ENCODE measurements at regions not wholly inside any gene's neighbourhood (a gene's known extent, or its start where the extent isn't known, plus 50 kb on each side); places are given as distances from the start of the nearest gene placed in this dataset.

- no peak overlapping the region for H2BK12ac ChIP-seq (ENCODE audit: low read depth, low read length)
- no peak overlapping the region for H3K4ac ChIP-seq (replicated peaks; ENCODE audit: insufficient read length, low read depth, low read length)
- H3K4me2 ChIP-seq (ENCODE audit: insufficient read depth in 1 of 2, low read depth in 2 of 2, low read length in 2 of 2): no peak overlapping the region
- no peak for DNase-seq (ENCODE audit: low read depth in 1 of 2, low spot score in 2 of 2)
- H2BK120ac ChIP-seq (replicated peaks; ENCODE audit: low read depth, low read length): no peak overlapping the region
- no peaks in the 10 kb centered on the region for H3K79me2 ChIP-seq (ENCODE audit: control insufficient read depth in 1 of 2, insufficient read depth in 2 of 2, low read length in 2 of 2)
- FAIRE-seq: no peak
- ChIA-PET CTCF (ENCODE audit: partially characterized antibody) (no interaction called here), POLR2A (ENCODE audit: partially characterized antibody) (no interaction called here)
- TF ChIP-seq CTCF (IDR thresholded peaks at IDR 0.05; ENCODE audit: control extremely low read depth in 1 of 3, insufficient read depth in 1 of 3, low read depth in 1 of 3, low read length in 3 of 3) (no peak), NANOG (IDR thresholded peaks at IDR 0.05; ENCODE audit: insufficient read depth, low read depth, low read length, poor library complexity, severe bottlenecking) (no peak), KDM5A (IDR thresholded peaks at IDR 0.05; ENCODE audit: low read length) (no peak), RAD21 (IDR thresholded peaks at IDR 0.05 in 1 of 2, conservative IDR thresholded peaks at IDR 0.05 in 1 of 2; ENCODE audit: low read depth in 2 of 2, low read length in 2 of 2) (no peak), HDAC6 (IDR thresholded peaks at IDR 0.05; ENCODE audit: low read depth, low read length) (no peak), CTBP2 (IDR thresholded peaks at IDR 0.05; ENCODE audit: borderline replicate concordance, insufficient read depth, insufficient read length, low read length) (no peak), SP2 (IDR thresholded peaks at IDR 0.05; ENCODE audit: low read length) (no peak), RNF2 (IDR thresholded peaks at IDR 0.05; ENCODE audit: borderline replicate concordance, low read depth, low read length, missing control alignments, poor library complexity, severe bottlenecking) (no peak), KDM1A (IDR thresholded peaks at IDR 0.05; ENCODE audit: borderline replicate concordance, low read length) (no peak)
- H2BK15ac ChIP-seq (ENCODE audit: low read length): no peak overlapping the region
- H3K36me3 ChIP-seq (ENCODE audit: control insufficient read depth in 2 of 4, insufficient read depth in 4 of 4, low read length in 3 of 4): no peaks in the 10 kb centered on the region
- H4K5ac ChIP-seq (ENCODE audit: insufficient read length, low read depth, low read length): no peak overlapping the region
- H3K4me3 ChIP-seq (ENCODE audit: extremely low read depth in 1 of 4, insufficient read depth in 2 of 4, low read depth in 3 of 4, low read length in 4 of 4): no peak overlapping the region
- no peak overlapping the region for H3K9ac ChIP-seq (replicated peaks in 1 of 4; ENCODE audit: extremely low read depth in 1 of 4, low read depth in 3 of 4, low read length in 3 of 4)
- no peak overlapping the region for H3K23ac ChIP-seq (ENCODE audit: insufficient read length)
- no peak overlapping the region for H3K18ac ChIP-seq (ENCODE audit: extremely low read depth, low read length)
- H3K79me1 ChIP-seq (ENCODE audit: low read depth, low read length): no peaks in the 10 kb centered on the region
- no peak overlapping the region for H3K14ac ChIP-seq (ENCODE audit: insufficient read length)
- no peak overlapping the region for H4K8ac ChIP-seq (ENCODE audit: extremely low read depth, insufficient read depth, low read length)
- H2AK5ac ChIP-seq (ENCODE audit: low read depth, low read length): no peak overlapping the region
- no peaks in the 10 kb centered on the region for H3K4me1 ChIP-seq (replicated peaks in 1 of 4; ENCODE audit: control insufficient read depth in 3 of 4, insufficient read depth in 4 of 4, low read length in 3 of 4)
- WGBS, 2 experiments (ENCODE audit: extremely low coverage in 1 of 2, insufficient coverage in 1 of 2, insufficient read length in 1 of 2, insufficient replicate concordance in 2 of 2, low coverage in 1 of 2, low lambda C conversion rate in 2 of 2, missing lambda C conversion rate in 1 of 2): 63% methylated on average over 1 of the region's 1 CpG; no CpG with 5 or more reads in 1 of the 2 experiments
- H3K9me3 ChIP-seq (ENCODE audit: insufficient read depth in 2 of 2, low read depth in 1 of 2, low read length in 1 of 2): no peaks in the 10 kb centered on the region
- H3K27ac ChIP-seq (ENCODE audit: low read depth, low read length): no peak overlapping the region
- no peak overlapping the region for H2BK20ac ChIP-seq (ENCODE audit: low read length)
- no peaks in the 10 kb centered on the region for H3K27me3 ChIP-seq (replicated peaks in 1 of 4; ENCODE audit: control insufficient read depth in 3 of 4, extremely low read depth in 1 of 4, insufficient read depth in 3 of 4, low read length in 3 of 4)
- H2BK5ac ChIP-seq (ENCODE audit: low read depth, low read length): no peak overlapping the region
- no peaks in the 10 kb centered on the region for H3K23me2 ChIP-seq (ENCODE audit: low read depth, low read length)
- H2AFZ ChIP-seq (ENCODE audit: low read length): no peak overlapping the region
- no peak overlapping the region for H3K56ac ChIP-seq (replicated peaks; ENCODE audit: insufficient read length, low read depth, low read length)
- no peaks in the 10 kb centered on the region for H4K20me1 ChIP-seq (replicated peaks in 1 of 2; ENCODE audit: control insufficient read depth in 1 of 2, insufficient read depth in 2 of 2, low read length in 2 of 2)
- H4K91ac ChIP-seq (replicated peaks; ENCODE audit: insufficient read length, low read length): no peak overlapping the region
Observed at GRCh38 chr2:57536535-57537231, 509.9 kb upstream of the VRK2 start.

Measured in H1 (cell line).